ENCODE measurements at regions not wholly inside any gene's neighbourhood (a gene's known extent, or its start where the extent isn't known, plus 50 kb on each side); places are given as distances from the start of the nearest gene placed in this dataset.

GRCh38 chr11:27868226-27868625 is 168.0 kb upstream of the BDNF start:
- TF ChIP-seq CTCF (IDR thresholded peaks at IDR 0.05; ENCODE audit: low read length), result no peak
- TF ChIP-seq EZH2phosphoT487 (IDR thresholded peaks at IDR 0.05; ENCODE audit: low read length), result no peak

All from MM.1S (cell line).